ENCODE measurements at regions not wholly inside any gene's neighbourhood (a gene's known extent, or its start where the extent isn't known, plus 50 kb on each side); places are given as distances from the start of the nearest gene placed in this dataset.

DNA sequence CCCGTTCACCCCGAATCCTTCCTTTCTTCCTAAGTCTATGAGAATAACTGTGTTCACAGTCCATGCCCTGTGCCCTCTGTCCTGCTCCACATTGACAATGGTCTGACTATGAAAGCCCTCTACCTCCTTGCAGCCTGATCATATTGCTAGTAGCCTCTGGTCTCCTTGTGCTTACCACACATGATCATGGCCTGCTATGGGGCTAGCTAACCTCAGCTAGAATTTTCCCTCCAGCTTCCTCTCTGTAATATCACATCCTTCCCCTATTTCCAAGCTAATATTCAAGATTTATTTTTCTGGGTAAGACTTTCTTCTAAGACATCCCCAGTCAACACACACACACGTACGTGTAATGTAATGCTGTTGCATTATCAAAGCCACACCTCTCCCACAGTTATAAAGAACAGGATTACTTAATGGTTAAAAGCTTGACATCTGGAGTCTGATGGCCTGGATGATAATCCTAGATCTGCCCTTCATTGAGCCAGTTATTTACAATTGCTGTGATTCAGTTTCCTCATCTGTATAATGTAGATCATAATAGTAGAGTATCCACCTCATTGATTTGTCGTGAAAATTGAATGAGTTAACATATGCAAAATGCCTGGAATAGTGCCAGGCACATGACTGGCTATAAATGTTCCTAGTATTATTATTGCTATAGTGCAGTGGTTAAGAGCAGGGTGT, 214.4 kb upstream of the BLID start:
- 79% methylated on average over 5 of the region's 5 CpGs for WGBS

DNA sequence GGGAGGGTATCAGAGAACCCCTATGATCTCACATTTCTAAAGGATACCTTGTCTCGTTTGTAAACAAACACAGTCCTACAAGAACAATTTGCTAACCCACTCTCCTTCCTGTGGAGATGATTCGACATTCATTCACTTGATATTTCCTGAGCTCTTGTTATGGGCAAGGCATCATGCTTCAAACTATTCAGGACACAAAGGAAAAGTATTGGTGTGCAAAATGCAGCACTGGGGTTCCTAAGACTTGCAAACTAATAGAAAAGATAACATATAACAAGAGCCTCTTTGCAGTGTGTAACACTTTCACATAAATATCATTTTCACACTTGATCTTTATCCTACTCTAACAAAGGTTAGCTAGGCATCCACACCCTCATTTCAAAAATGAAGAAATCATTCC, 211.5 kb upstream of the BLID start:
- Histone ChIP-seq H3K9me3 (ENCODE audit: control insufficient read depth, low read length) (no peaks in the 10 kb centered on the region), H3K4me1 (ENCODE audit: control insufficient read depth, insufficient read depth, low read length) (peaks cover 5% of the 10 kb centered on the region), H3K27ac (ENCODE audit: low read length) (no peak overlapping the region), H3K4me3 (ENCODE audit: low read length) (no peak overlapping the region), H3K27me3 (ENCODE audit: control insufficient read depth, insufficient read depth) (no peaks in the 10 kb centered on the region)
- 59% methylated on average over 2 of the region's 2 CpGs for WGBS
- intact Hi-C loops (cut with DNase I), result no loop called here
- ATAC-seq, result no peak
- no peak for DNase-seq

More for the DNA sequence above, 214.4 kb upstream of the BLID start:
- DNase-seq (no peak), ATAC-seq (peak in 1 of 2 donors; percentile 34)
- Histone ChIP-seq H3K4me1 (ENCODE audit: control insufficient read depth, insufficient read depth, low read length) (peaks cover 2% of the 10 kb centered on the region), H3K4me3 (ENCODE audit: low read length) (no peak overlapping the region), H3K9me3 (ENCODE audit: control insufficient read depth, low read length) (no peaks in the 10 kb centered on the region), H3K27ac (ENCODE audit: low read length) (no peak overlapping the region), H3K27me3 (ENCODE audit: control insufficient read depth, insufficient read depth) (no peaks in the 10 kb centered on the region)
- intact Hi-C loops (cut with DNase I), result no loop called here

DNA sequence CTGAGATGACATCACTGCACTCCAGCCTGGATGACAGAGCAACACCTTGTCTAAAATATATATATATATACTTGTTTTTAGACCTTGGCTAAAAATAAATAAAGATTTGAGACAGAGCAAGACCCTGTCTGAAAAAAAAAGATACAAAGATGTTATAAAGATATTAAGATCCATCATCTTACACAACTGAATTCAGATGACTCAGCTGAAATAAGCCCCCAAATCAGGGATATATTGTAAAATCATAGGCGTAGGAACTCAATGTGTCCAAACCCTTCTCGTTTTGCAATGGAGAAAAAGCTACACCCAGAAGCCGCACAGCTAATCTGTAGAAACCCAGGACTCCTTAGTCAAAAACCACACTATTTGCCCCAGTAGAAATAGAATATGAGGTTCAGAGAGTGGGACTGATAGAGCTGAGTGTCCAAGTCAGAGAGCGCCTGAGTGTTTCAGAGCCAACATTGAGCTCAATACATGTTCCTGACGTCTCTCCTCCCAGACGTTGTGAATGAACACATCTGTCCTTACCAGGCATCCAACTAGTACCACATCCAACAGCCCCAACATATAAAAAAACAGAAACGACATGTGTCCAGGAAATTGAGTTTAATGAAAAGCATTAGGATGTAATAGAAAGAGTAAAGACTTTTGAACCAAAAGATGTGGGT, 207.9 kb upstream of the BLID start:
- WGBS, result 64% methylated on average over 7 of the region's 7 CpGs
- no peak overlapping the region for H3K4me3 ChIP-seq (ENCODE audit: low read length)
- H3K27ac ChIP-seq (ENCODE audit: low read length), result no peak overlapping the region
- H3K4me1 ChIP-seq (ENCODE audit: control insufficient read depth, insufficient read depth, low read length), result peaks cover 7% of the 10 kb centered on the region
- DNase-seq (peak in 1 of 3 donors; percentile 47), ATAC-seq (peak; percentile 40 to 54)
- intact Hi-C loops (cut with DNase I), result no loop called here
- no peaks in the 10 kb centered on the region for H3K9me3 ChIP-seq (ENCODE audit: control insufficient read depth, low read length)
- H3K27me3 ChIP-seq (ENCODE audit: control insufficient read depth, insufficient read depth), result no peaks in the 10 kb centered on the region

DNA sequence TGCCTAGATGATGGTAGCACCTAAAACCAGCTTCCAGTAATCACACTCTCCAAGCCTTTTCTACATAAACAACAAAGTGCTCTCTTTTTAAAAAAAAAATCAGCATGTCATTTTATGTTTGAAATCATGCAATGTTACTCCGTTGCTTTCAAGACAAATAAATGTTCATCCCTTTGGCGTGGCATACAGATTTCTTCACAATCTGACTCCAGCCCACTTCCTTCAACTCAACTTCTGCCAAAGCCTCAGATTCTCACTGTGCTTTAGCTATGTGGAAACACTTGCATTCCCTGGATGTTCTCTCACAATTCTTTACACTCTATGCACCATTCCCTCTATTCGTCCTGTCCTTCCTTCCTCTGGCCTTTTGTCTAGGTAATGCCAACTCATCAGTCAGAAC, 206.3 kb upstream of the BLID start:
- 29% methylated on average over 3 of the region's 3 CpGs for WGBS
- H3K27ac ChIP-seq (ENCODE audit: low read length), result no peak overlapping the region

DNA sequence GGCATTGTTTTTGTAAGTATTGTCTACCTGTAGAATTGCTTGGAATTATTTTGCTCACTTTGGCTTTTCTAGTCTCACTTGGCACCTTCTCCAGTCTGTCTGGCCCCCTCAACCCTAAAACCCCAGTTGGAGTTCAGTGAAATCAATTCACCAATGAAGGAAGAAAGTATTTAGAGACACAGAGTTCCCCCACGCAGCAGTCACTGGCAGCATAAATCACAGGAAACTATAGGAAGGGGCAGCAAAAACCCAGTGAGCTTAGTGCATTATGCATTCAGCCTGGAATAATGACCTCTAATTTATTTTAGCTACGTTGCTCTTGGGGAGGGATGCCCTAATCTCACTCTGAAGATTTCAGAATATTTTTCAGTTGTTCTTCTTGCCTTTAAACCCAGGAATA, 204.7 kb upstream of the BLID start:
- Histone ChIP-seq H3K27me3 (ENCODE audit: control insufficient read depth, insufficient read depth) (no peaks in the 10 kb centered on the region), H3K9me3 (ENCODE audit: control insufficient read depth, low read length) (no peaks in the 10 kb centered on the region), H3K4me1 (ENCODE audit: control insufficient read depth, insufficient read depth, low read length) (peaks cover 9% of the 10 kb centered on the region), H3K4me3 (ENCODE audit: low read length) (no peak overlapping the region), H3K27ac (ENCODE audit: low read length) (peak overlapping the region; percentile 17)
- DNase-seq, result no peak
- intact Hi-C loops (cut with DNase I), result no loop called here
- ATAC-seq, result no peak
- 55% methylated on average over 2 of the region's 2 CpGs for WGBS

More for the DNA sequence above, 206.3 kb upstream of the BLID start:
- intact Hi-C loops (cut with DNase I), result no loop called here
- peaks cover 7% of the 10 kb centered on the region for H3K4me1 ChIP-seq (ENCODE audit: control insufficient read depth, insufficient read depth, low read length)
- no peaks in the 10 kb centered on the region for H3K9me3 ChIP-seq (ENCODE audit: control insufficient read depth, low read length)
- no peak overlapping the region for H3K4me3 ChIP-seq (ENCODE audit: low read length)
- H3K27me3 ChIP-seq (ENCODE audit: control insufficient read depth, insufficient read depth), result no peaks in the 10 kb centered on the region
- DNase-seq (no peak), ATAC-seq (peak; percentile 65 to 70)

DNA sequence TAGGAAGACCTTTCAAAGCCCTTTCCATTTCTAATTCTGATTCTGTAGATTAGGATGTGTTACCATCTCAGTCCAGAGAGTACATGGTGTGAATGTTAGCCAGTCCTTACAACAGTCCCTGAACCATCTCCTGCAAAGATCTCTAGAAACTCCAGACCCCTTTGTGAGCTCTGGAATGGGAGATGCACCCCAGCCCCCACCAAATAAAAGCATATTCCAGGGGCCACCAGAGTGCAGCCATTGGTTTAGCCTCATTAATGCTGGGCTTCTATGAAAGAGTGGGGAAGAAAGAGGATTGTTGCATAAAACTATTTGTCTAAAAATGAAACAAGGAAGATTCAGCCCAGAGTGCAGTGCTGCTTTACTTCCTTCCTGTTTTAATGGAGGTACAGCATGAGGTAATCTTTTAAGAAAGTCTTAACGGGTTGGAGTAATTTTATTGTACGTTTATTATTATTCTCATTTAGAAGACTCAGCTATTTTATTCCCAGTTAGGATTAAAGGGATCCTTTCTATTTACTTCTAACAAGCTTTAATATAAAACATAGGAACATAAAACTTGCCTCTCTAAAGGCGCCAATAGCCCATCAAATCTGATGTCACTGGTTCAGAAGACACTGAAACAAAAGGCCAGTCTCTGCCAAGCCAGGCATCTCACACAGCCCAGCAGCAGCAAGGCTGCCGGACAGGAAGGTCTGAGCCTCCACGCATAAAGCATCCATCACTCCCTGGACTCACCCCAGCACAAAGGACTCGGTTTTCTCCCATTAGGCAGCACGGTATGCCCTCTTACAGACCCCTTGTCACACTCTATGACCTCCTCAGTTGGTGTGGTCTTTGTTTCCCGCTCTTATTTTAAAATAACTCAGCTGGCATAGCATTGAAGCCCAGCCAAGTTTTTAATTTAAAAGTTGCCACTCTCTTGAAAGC, 203.9 kb upstream of the BLID start:
- ATAC-seq, result peak; percentile 29 to 40
- Histone ChIP-seq H3K27ac (ENCODE audit: low read length) (no peak overlapping the region), H3K27me3 (ENCODE audit: control insufficient read depth, insufficient read depth) (no peaks in the 10 kb centered on the region), H3K4me3 (ENCODE audit: low read length) (no peak overlapping the region), H3K4me1 (ENCODE audit: control insufficient read depth, insufficient read depth, low read length) (peaks cover 9% of the 10 kb centered on the region), H3K9me3 (ENCODE audit: control insufficient read depth, low read length) (no peaks in the 10 kb centered on the region)
- intact Hi-C loops (cut with DNase I), result no loop called here
- WGBS, result 41% methylated on average over 8 of the region's 8 CpGs
- DNase-seq, result peak in 1 of 3 donors; percentile 50

DNA sequence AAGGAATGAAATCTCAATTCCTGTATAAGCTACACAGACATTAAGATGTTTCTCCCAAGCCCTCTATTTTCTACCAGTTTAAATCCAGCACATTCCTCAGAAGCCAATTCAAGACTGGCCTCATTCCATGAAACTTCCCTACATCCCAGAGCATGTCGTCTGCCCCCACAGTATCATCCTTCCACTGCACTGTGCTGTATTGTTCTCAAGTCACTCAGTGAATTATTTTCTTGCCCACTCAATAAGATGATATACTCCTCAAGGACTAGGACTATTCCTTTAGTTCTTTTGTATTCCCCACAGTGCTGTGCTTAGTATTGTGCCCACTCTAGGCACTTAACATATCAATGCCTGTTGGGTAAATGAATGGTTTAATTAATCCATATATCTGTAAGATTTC, 203.1 kb upstream of the BLID start:
- Histone ChIP-seq H3K4me1 (ENCODE audit: control insufficient read depth, insufficient read depth, low read length) (peaks cover 9% of the 10 kb centered on the region), H3K9me3 (ENCODE audit: control insufficient read depth, low read length) (no peaks in the 10 kb centered on the region), H3K27ac (ENCODE audit: low read length) (no peak overlapping the region), H3K27me3 (ENCODE audit: control insufficient read depth, insufficient read depth) (no peaks in the 10 kb centered on the region), H3K4me3 (ENCODE audit: low read length) (no peak overlapping the region)
- 18% methylated on average over 1 of the region's 1 CpG for WGBS
- no peak for DNase-seq
- ATAC-seq, result no peak
- intact Hi-C loops (cut with DNase I), result no loop called here

DNA sequence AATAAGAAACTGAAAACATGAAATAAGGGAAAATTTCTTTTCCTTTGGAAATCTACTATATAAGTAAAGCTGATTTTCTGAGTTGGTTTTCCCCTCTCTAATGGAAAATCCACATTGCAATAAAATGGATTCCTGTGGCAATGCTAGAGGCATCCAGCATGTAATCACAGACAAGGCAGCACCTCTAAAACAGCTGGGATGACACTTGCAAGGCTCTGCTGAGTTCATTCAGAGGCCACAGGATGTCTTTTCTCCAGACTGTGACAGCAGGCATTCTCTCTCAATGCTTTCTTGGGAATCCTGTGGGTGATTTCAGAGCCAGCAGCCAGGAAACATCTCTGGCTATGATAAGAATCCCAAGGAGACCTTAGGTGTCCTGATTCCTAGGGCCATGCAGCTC, 201.3 kb upstream of the BLID start:
- Histone ChIP-seq H3K9me3 (ENCODE audit: control insufficient read depth, low read length) (no peaks in the 10 kb centered on the region), H3K4me1 (ENCODE audit: control insufficient read depth, insufficient read depth, low read length) (peaks cover 9% of the 10 kb centered on the region), H3K27ac (ENCODE audit: low read length) (no peak overlapping the region), H3K27me3 (ENCODE audit: control insufficient read depth, insufficient read depth) (no peaks in the 10 kb centered on the region), H3K4me3 (ENCODE audit: low read length) (no peak overlapping the region)
- DNase-seq (no peak), ATAC-seq (no peak)
- intact Hi-C loops (cut with DNase I), result no loop called here

DNA sequence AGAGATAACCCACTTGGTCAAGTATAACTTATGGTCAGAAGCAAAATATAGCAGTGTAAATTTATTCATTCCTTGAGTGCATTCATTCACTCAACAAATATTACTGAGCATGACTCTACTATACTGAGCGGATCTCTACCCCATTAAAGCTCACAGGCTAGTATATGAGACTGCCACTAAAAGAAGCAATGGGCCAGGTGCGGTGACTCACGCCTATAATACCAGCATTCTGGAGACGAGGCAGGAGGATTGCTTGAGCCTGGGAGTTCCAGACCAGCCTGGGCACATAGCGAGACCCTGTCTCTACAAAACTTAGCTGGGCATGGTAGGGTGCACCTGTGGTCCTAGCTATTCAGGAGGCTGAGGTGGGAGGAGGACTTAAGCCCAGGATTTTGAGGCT, 197.6 kb upstream of the BLID start:
- 96% methylated on average over 5 of the region's 5 CpGs for WGBS
- H3K4me1 ChIP-seq (ENCODE audit: control insufficient read depth, insufficient read depth, low read length), result peaks cover 7% of the 10 kb centered on the region
- DNase-seq (no peak), ATAC-seq (no peak)
- peak overlapping the region; percentile 18 for H3K27ac ChIP-seq (ENCODE audit: low read length)
- no peaks in the 10 kb centered on the region for H3K9me3 ChIP-seq (ENCODE audit: control insufficient read depth, low read length)
- H3K27me3 ChIP-seq (ENCODE audit: control insufficient read depth, insufficient read depth), result no peaks in the 10 kb centered on the region
- no peak overlapping the region for H3K4me3 ChIP-seq (ENCODE audit: low read length)
- intact Hi-C loops (cut with DNase I), result no loop called here

DNA sequence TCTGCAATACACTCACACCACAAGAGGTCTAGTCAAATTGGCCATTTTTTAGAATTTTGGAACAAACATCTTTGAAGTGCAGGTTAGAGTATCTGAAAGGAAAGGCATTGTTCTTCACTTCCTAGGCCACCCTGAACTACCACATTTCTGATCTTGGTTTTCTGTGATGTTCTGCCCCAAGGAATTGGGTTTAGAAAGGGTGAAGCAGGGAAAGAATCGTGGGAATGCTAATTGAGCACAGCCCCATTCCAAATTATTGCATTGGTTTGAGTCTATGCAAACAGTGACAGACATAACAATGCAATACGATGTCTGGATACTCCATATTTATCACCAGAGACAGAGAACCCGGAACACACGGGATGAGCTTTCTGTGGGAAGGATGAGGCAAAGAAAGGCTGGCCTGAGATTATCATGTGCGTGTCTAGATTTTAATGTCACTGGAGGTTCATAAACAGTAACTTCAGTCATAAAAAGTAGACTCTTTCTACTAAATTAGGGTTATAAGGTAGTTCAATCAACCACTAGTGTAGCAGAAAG, 195.3 kb upstream of the BLID start:
- peak overlapping the region; percentile 61 for H3K27ac ChIP-seq (ENCODE audit: low read length)
- H3K4me1 ChIP-seq (ENCODE audit: control insufficient read depth, insufficient read depth, low read length), result peaks cover 5% of the 10 kb centered on the region
- ATAC-seq (no peak), DNase-seq (no peak)
- H3K4me3 ChIP-seq (ENCODE audit: low read length), result no peak overlapping the region
- no peaks in the 10 kb centered on the region for H3K27me3 ChIP-seq (ENCODE audit: control insufficient read depth, insufficient read depth)
- intact Hi-C loops (cut with DNase I), result no loop called here
- H3K9me3 ChIP-seq (ENCODE audit: control insufficient read depth, low read length), result no peaks in the 10 kb centered on the region
- 77% methylated on average over 5 of the region's 5 CpGs for WGBS

DNA sequence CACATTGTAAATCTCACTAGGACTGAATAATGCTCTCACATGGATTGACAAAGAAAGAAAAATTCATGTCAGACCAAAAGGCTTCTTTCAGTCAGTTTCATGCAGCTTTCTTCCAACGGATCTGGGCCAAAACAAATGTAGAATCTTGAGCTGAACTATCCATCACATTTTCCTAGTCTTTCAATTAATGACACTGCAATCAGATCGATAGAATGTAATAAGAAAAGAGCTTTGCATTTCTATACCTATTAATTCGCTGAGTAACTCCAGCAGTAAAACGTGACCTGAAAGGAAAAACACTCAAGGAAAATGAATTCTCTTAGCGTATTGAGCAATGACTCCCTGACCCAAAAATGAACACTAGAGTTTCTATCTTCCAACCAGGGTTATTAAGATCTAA, 194.8 kb upstream of the BLID start:
- H3K4me1 ChIP-seq (ENCODE audit: control insufficient read depth, insufficient read depth, low read length), result peaks cover 5% of the 10 kb centered on the region
- DNase-seq, result no peak
- H3K27me3 ChIP-seq (ENCODE audit: control insufficient read depth, insufficient read depth), result no peaks in the 10 kb centered on the region
- no peaks in the 10 kb centered on the region for H3K9me3 ChIP-seq (ENCODE audit: control insufficient read depth, low read length)
- intact Hi-C loops (cut with DNase I), result no loop called here
- no peak overlapping the region for H3K27ac ChIP-seq (ENCODE audit: low read length)
- 75% methylated on average over 5 of the region's 5 CpGs for WGBS
- no peak for ATAC-seq
- H3K4me3 ChIP-seq (ENCODE audit: low read length), result no peak overlapping the region

Measured in right cardiac atrium (tissue), 5 donors.